ENCODE measurements at regions not wholly inside any gene's neighbourhood (a gene's known extent, or its start where the extent isn't known, plus 50 kb on each side); places are given as distances from the start of the nearest gene placed in this dataset.

GRCh38 chrX:113287761-113288160, 447.1 kb upstream of the AMOT start:
- WGBS (ENCODE audit: low lambda C conversion rate), result 0% methylated on average over 4 of the region's 4 CpGs
- H3K9me3 ChIP-seq (ENCODE audit: low read length), result no peaks in the 10 kb centered on the region
- TF ChIP-seq KLF16 (CRISPR knock-in tag; IDR thresholded peaks at IDR 0.05), result no peak
- TF ChIP-seq DDIT3 (CRISPR knock-in tag; IDR thresholded peaks at IDR 0.05), result no peak
- TF ChIP-seq GFI1 (CRISPR knock-in tag; IDR thresholded peaks at IDR 0.05; ENCODE audit: borderline replicate concordance), result no peak
- TF ChIP-seq NR2F6 (IDR thresholded peaks at IDR 0.05), result no peak
- no peak for TF ChIP-seq NR2F6 (CRISPR knock-in tag; IDR thresholded peaks at IDR 0.05)
- no peak for TF ChIP-seq RARG (CRISPR knock-in tag; IDR thresholded peaks at IDR 0.05; ENCODE audit: low read depth)
- no peak for TF ChIP-seq HMGXB3 (CRISPR knock-in tag; IDR thresholded peaks at IDR 0.05; ENCODE audit: borderline replicate concordance)
- TF ChIP-seq MTA1 (CRISPR knock-in tag; IDR thresholded peaks at IDR 0.05; ENCODE audit: borderline replicate concordance), result no peak
- TF ChIP-seq MXD1 (CRISPR knock-in tag; IDR thresholded peaks at IDR 0.05), result no peak
- no peak for TF ChIP-seq ZNF672 (CRISPR knock-in tag; IDR thresholded peaks at IDR 0.05)
- TF ChIP-seq POLR2AphosphoS2 (IDR thresholded peaks at IDR 0.05; ENCODE audit: low read depth, low read length), result no peak
- TF ChIP-seq PHF20 (CRISPR knock-in tag; IDR thresholded peaks at IDR 0.05), result no peak
- TF ChIP-seq MTF2 (CRISPR knock-in tag; IDR thresholded peaks at IDR 0.05; ENCODE audit: borderline replicate concordance), result no peak
- TF ChIP-seq ZFP82 (CRISPR knock-in tag; IDR thresholded peaks at IDR 0.05; ENCODE audit: borderline replicate concordance), result no peak
- no peak for TF ChIP-seq ZSCAN12 (CRISPR knock-in tag; IDR thresholded peaks at IDR 0.05)
- no peak for TF ChIP-seq XBP1 (CRISPR knock-in tag; IDR thresholded peaks at IDR 0.05)
- TF ChIP-seq TRIM22 (IDR thresholded peaks at IDR 0.05), result no peak
- TF ChIP-seq SP5 (CRISPR knock-in tag; IDR thresholded peaks at IDR 0.05; ENCODE audit: borderline replicate concordance, low read depth), result no peak
- TF ChIP-seq NFYC (CRISPR knock-in tag; IDR thresholded peaks at IDR 0.05), result no peak
- TF ChIP-seq DMAP1 (CRISPR knock-in tag; IDR thresholded peaks at IDR 0.05), result no peak

More at GRCh38 chrX:113287761-113288160, 447.1 kb upstream of the AMOT start:
- no TSS peak for BruUV-seq (replicated peaks)
- H2AFZ ChIP-seq (ENCODE audit: low read length), result no peak overlapping the region
- no peaks in the 10 kb centered on the region for H3K4me1 ChIP-seq (ENCODE audit: insufficient read depth, low read length)
- no peaks in the 10 kb centered on the region for H3K79me2 ChIP-seq (ENCODE audit: insufficient read depth, low read length)
- in situ Hi-C loops (cut with HindIII; ENCODE audit: extremely low pct_ligation_motif_present, low pct_unique_long_range_greater_than_20kb), result no loop called here
- POLR2A ChIA-PET, result no interaction called here
- intact Hi-C loops (cut with micrococcal nuclease; ENCODE audit: unreplicated experiment), result no loop called here
- DNase-seq (ENCODE audit: low spot score) (no peak), ATAC-seq (no peak), FAIRE-seq (no peak)
- no peak overlapping the region for H3K9ac ChIP-seq (ENCODE audit: insufficient read depth, low read depth, low read length)
- H3K36me3 ChIP-seq (replicated peaks in 1 of 2; ENCODE audit: control insufficient read depth in 1 of 2, insufficient read depth in 2 of 2, low read length in 2 of 2), result no peaks in the 10 kb centered on the region
- H3K4me3 ChIP-seq (replicated peaks in 1 of 3; ENCODE audit: insufficient read depth in 1 of 3, low read depth in 2 of 3, low read length in 3 of 3), result no peak overlapping the region
- H3K27ac ChIP-seq (ENCODE audit: extremely low read length, insufficient read depth, low read length), result no peak overlapping the region
- CTCF ChIA-PET (ENCODE audit: low intra/inter-chr PET ratio, low total read pairs), result no interaction called here
- H3K4me2 ChIP-seq (ENCODE audit: low read depth, low read length), result no peak overlapping the region
- H3K27me3 ChIP-seq (ENCODE audit: control insufficient read depth in 1 of 2, insufficient read depth in 2 of 2, low read length in 2 of 2), result no peaks in the 10 kb centered on the region
- H4K20me1 ChIP-seq (ENCODE audit: insufficient read depth, low read length), result no peaks in the 10 kb centered on the region
